Gastrocnemius medialis (tissue), 4 donors: ENCODE measurements at regions not wholly inside any gene's neighbourhood (a gene's known extent, or its start where the extent isn't known, plus 50 kb on each side); places are given as distances from the start of the nearest gene placed in this dataset.

Experiments used
- CTCF ChIP-seq, 5 experiments: fragments of 450-650 bp in 3 of 5; fragments of 200-600 bp in 2 of 5; sonication (generic) in 2 of 5; IDR thresholded peaks in 4 of 5; conservative IDR thresholded peaks in 1 of 5; 1 replicate in 4 of 5; 2 replicates in 1 of 5; pipeline ENCODE4 v1.5.1; 2016 to 2019; ENCODE audit warnings: antibody characterized with exemption in 5 of 5, mild to moderate bottlenecking in 3 of 5, moderate library complexity in 3 of 5
- POLR2A ChIP-seq, 2 donors: fragments of 450-650 bp; IDR thresholded peaks; one replicate each; pipeline ENCODE4 v1.6.1; 2017; ENCODE audit warnings: antibody characterized with exemption in 2 of 2, mild to moderate bottlenecking in 2 of 2, moderate library complexity in 2 of 2

- TF ChIP-seq CTCF (IDR thresholded peaks at IDR 0.05 in 4 of 5, conservative IDR thresholded peaks at IDR 0.05 in 1 of 5) (no peak), POLR2A (IDR thresholded peaks at IDR 0.05) (no peak)
Measured at GRCh38 chr6:118739696-118740353, 88.4 kb upstream of the CEP85L start.
